KG1 (cell line): ENCODE measurements at regions not wholly inside any gene's neighbourhood (a gene's known extent, or its start where the extent isn't known, plus 50 kb on each side); places are given as distances from the start of the nearest gene placed in this dataset.
"Not testable (repeated sequence)": the region's sequence is repeated elsewhere in the genome, so short reads cannot be mapped to it uniquely, and the experiment has no call there.

Experiments used
- DNase-seq: peaks from one replicate; lab custom pipeline; 2025; lab: John Stamatoyannopoulos, UW

- no peak for DNase-seq
Measured at GRCh38 chr5:89849830-89850512, 559.6 kb downstream of the CETN3 start.

GRCh38 chr5:89847743-89848142, 561.8 kb downstream of the CETN3 start:
- DNase-seq, result no peak

GRCh38 chr5:89844548-89844947, 565.0 kb downstream of the CETN3 start:
- no peak for DNase-seq

- no peak for DNase-seq
Measured at GRCh38 chr5:89842531-89842930, 567.0 kb downstream of the CETN3 start.

- no peak for DNase-seq
Measured at GRCh38 chr5:89840906-89841305, 568.6 kb downstream of the CETN3 start.

- no peak for DNase-seq
Measured at GRCh38 chr5:89830691-89831090, 578.9 kb downstream of the CETN3 start.

GRCh38 chr5:89827960-89828359, 581.6 kb downstream of the CETN3 start:
- DNase-seq, result no peak

- DNase-seq, result no peak
Measured at GRCh38 chr5:89827359-89827758, 582.2 kb downstream of the CETN3 start.

GRCh38 chr5:89826938-89827337, 582.6 kb downstream of the CETN3 start:
- no peak for DNase-seq

GRCh38 chr5:89823046-89823445, 586.5 kb downstream of the CETN3 start:
- DNase-seq, result no peak

- DNase-seq, result no peak
Measured at GRCh38 chr5:89817841-89818240, 591.7 kb downstream of the CETN3 start.

GRCh38 chr5:89816038-89816437, 593.5 kb downstream of the CETN3 start:
- no peak for DNase-seq

- DNase-seq, result not testable (repeated sequence)
Measured at GRCh38 chr5:89800735-89801134, 608.8 kb downstream of the CETN3 start.

- DNase-seq, result not testable (repeated sequence)
Measured at GRCh38 chr5:89794504-89794903, 615.1 kb downstream of the CETN3 start.

GRCh38 chr5:89779734-89780133, 629.8 kb downstream of the CETN3 start:
- not testable (repeated sequence) for DNase-seq

GRCh38 chr5:89777758-89778157, 631.8 kb downstream of the CETN3 start:
- DNase-seq, result no peak

- no peak for DNase-seq
Measured at GRCh38 chr5:89769975-89770374, 639.6 kb downstream of the CETN3 start.

GRCh38 chr5:89759802-89760201, 649.8 kb downstream of the CETN3 start:
- no peak for DNase-seq

GRCh38 chr5:89758146-89758545, 651.4 kb downstream of the CETN3 start:
- DNase-seq, result no peak

- no peak for DNase-seq
Measured at GRCh38 chr5:89756955-89757354, 652.6 kb downstream of the CETN3 start.

- DNase-seq, result no peak
Measured at GRCh38 chr5:89755024-89755423, 654.5 kb downstream of the CETN3 start.

GRCh38 chr5:89735082-89735481, 674.5 kb downstream of the CETN3 start:
- DNase-seq, result no peak

- DNase-seq, result no peak
Measured at GRCh38 chr5:89733772-89734171, 675.8 kb downstream of the CETN3 start.

- DNase-seq, result no peak
Measured at GRCh38 chr5:89729623-89730301, 679.8 kb downstream of the CETN3 start.
